Astrocyte of the cerebellum (primary cell): ENCODE measurements at regions not wholly inside any gene's neighbourhood (a gene's known extent, or its start where the extent isn't known, plus 50 kb on each side); places are given as distances from the start of the nearest gene placed in this dataset.
"Not testable (repeated sequence)": the region's sequence is repeated elsewhere in the genome, so short reads cannot be mapped to it uniquely, and the experiment has no call there.

ENCODE experiments used
- DNase-seq: peaks from one replicate; pipeline ENCODE4 v3.0.0-alpha.2; 2011; ENCODE audit warnings: low read depth
- H3K4me3 ChIP-seq: 2 replicates; pipeline ENCODE4 v1.5.1; 2011; ENCODE audit warnings: mild to moderate bottlenecking, low read depth, low read length, moderate library complexity
- in situ Hi-C: cut with HindIII; loops from 2 replicates; pipeline ENCODE4 v1.10.0; 2017; ENCODE audit warnings: low sequenced_read_pairs
- TF ChIP-seq, protein P1 (sequence below): IDR thresholded peaks from 2 replicates; pipeline ENCODE4 v1.5.1; 2012; ENCODE audit warnings: low read length, low read depth, moderate library complexity, mild to moderate bottlenecking; ENCODE audit errors: missing control alignments

DNA sequence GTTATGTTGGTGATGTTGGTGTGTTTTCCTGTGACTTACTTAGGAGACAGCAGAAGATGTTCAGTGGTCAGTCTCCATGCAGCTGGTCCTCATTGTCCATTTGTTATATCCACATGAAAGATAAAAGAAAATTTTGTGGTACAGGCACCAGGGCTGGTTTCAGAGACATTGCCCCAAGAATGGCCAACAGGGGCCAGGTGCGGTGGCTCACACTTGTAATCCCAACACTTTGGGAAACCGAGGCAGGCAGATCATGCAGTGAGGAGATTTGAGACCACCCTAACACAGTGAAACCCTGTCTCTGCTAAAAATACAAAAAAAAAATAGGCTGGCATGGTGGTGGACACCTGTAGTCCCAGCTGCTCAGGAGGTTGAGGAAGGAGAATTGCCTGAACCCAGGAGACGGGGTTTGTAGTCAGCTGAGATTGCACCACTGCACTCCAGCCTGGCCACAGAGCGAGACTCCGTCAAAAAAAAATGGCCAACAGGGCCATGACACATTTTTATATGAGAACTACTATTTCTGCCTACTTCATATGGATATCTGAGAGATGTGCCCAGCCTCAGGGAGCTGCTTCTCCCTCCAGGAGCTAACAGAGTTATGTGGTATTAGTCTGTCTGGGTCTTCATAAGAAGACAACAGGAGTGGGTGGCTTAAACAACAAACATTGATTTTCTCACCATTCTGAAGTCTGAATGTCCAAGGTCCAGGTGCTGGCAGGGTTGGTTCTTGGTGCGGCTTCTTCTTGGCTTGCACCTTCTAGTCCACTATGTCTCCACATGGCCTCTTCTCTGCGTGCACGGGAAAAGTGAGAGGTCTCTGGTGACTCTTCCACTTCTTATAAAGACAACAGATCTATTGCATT lies 821.7 kb downstream of the TMEM121 start:
- in situ Hi-C loops, result no loop called here

GRCh38 chr14:106348873-106349540 lies 822.6 kb downstream of the TMEM121 start:
- H3K4me3 ChIP-seq, DNase-seq, in situ Hi-C loops: not testable (repeated sequence)

More for the DNA sequence above, 821.7 kb downstream of the TMEM121 start:
- H3K4me3 ChIP-seq, result no peak overlapping the region
- TF ChIP-seq, protein P1, sequence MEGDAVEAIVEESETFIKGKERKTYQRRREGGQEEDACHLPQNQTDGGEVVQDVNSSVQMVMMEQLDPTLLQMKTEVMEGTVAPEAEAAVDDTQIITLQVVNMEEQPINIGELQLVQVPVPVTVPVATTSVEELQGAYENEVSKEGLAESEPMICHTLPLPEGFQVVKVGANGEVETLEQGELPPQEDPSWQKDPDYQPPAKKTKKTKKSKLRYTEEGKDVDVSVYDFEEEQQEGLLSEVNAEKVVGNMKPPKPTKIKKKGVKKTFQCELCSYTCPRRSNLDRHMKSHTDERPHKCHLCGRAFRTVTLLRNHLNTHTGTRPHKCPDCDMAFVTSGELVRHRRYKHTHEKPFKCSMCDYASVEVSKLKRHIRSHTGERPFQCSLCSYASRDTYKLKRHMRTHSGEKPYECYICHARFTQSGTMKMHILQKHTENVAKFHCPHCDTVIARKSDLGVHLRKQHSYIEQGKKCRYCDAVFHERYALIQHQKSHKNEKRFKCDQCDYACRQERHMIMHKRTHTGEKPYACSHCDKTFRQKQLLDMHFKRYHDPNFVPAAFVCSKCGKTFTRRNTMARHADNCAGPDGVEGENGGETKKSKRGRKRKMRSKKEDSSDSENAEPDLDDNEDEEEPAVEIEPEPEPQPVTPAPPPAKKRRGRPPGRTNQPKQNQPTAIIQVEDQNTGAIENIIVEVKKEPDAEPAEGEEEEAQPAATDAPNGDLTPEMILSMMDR, result no peak
- no peak for DNase-seq

DNA sequence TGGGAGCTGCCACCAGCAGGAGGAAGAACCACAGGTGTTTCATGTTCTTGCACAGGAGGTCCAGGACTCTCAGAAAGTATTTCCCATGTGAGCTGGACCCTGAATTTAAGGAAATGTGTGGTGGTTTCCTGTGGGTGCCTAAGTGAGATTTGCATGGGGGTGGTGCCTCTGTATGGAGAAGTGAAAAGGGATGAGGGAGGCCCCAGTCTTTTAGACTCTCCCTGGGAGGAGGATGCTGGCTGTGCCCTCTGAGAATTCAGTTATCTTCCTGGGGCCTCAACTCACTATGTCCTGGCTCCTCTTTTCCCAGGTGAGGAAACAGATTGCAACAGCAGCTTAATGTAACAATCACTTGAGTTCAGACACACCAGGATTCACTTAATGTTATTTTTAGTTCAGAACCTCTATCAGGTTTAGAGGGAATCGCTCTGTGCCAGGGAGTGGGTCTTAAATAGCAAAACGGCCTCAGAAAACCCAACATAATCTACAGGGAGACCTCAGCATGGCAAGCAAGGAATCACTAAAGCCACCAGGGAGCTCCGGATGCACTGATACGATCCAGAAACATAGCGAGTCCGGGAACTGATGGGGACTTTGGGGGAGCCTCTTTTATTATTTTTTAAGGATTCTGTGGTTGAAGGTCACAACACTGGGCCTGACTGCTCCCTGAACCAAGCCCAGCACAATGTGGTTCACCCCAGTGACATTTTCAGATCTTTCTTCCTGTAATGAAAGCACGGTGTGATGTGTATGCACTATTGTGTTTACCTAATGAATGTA lies 823.5 kb downstream of the TMEM121 start:
- in situ Hi-C loops, DNase-seq, H3K4me3 ChIP-seq: not testable (repeated sequence)

- H3K4me3 ChIP-seq, in situ Hi-C loops, DNase-seq: not testable (repeated sequence)
Measured at GRCh38 chr14:106355007-106355791, 828.8 kb downstream of the TMEM121 start.

DNA sequence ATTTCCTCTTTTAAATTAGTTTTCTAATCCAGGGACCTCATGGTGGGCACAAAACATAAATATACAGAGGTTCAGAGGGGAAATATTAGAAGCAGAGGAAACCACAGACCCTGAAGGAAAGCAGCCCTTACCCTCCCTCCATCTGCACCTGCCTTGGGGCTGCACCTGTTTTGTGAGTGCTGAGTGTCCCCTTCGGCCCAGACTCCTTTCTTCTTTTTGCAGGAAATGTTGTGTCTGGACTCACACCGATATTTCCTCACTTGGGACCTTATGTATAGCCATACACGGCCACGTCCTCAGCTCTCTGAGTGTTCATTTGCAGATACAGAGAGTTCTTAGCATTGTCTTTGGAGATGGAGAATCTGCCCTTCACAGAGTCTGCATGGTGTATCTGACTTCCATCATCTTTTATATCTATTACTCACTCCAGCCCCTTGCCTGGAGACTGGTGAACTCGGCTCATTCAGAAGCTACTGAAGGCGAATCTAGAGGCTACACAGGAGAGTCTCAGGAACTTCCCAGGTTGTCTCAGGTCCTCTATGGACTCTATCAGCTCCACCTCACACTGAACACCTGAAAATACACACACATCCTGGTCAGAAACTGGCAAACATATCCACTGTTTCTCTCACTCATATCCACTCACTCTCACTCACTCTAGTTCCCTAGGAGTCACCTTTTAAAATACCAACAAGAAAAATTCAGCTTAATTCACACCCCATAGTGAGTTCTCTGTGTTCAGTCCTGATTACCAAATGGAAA lies 829.7 kb downstream of the TMEM121 start:
- H3K4me3 ChIP-seq, in situ Hi-C loops, DNase-seq: not testable (repeated sequence)

- DNase-seq, H3K4me3 ChIP-seq, in situ Hi-C loops: not testable (repeated sequence)
Measured at GRCh38 chr14:106356643-106356930, 830.2 kb downstream of the TMEM121 start.

DNA sequence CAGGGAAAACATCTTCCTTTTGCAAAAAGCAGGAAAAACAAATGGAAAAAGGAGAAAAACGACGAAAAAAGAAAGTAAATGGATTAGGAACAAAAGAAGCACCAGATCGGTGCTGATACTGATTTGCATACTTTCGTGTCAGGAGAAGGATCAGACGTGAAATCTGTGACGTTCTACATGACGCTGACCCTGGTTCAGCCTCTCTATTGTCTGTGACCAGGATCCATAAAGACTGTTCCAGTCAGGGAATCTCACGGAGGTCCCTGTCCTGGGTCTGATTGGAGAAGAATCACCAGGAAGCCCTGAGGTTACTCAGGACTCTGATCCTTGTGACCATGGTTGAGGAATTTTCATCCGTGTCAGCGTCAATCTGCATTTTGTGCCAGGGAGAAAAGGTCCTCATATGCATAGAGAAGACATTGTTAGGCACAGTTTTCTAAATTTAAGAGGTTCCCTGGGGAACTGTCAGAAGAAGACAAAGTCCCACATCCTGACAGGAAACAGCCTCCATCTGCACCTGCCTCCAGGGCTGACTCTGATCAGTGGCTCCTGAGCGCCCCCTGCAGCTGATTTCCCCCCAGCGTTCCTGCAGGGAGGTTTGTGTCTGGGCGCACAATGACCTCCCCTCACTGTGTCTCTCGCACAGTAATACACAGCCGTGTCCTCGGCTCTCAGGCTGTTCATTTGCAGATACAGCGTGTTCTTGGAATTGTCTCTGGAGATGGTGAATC lies 832.9 kb downstream of the TMEM121 start:
- H3K4me3 ChIP-seq, DNase-seq, in situ Hi-C loops: not testable (repeated sequence)

DNA sequence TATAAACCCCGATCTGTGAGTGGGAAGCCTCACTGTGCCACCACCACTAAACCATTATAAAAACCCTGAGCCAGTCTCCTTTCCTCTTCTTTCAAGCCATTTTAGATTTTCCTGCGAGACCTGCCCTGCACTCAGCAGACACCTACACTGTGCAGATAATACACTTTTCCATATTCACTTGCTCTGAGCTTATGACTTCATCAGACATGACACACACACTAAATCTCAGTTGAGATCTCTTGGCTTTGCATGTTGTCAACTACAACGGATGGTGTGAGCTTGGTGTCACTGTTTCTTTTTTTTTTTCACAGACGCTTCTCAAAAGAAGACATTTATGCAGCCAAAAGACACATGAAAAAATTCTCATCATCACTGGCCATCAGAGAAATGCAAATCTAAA lies 839.0 kb downstream of the TMEM121 start:
- DNase-seq, in situ Hi-C loops, H3K4me3 ChIP-seq: not testable (repeated sequence)

DNA sequence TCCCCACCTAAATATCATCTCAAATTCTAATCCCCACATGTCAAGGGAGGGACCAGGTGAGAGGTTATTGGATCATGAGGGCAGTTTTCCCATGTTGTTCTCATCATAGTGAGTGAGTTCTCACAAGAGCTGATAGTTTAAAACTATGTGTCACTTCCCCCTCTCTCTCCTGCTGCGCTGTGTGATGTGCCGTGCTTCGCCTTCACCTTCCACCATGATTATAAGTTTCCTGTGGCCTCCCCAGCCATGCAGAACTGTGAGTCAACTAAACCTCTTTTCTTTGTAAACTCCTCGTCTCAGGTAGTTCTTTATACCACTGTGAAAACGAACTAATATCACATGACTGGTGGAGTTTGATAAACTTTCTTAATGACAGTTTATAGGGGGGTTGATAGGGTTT lies 839.5 kb downstream of the TMEM121 start:
- DNase-seq, in situ Hi-C loops: not testable (repeated sequence)

GRCh38 chr14:106366971-106367370 lies 840.6 kb downstream of the TMEM121 start:
- in situ Hi-C loops, H3K4me3 ChIP-seq, DNase-seq: not testable (repeated sequence)

More for the DNA sequence above, 839.5 kb downstream of the TMEM121 start:
- H3K4me3 ChIP-seq, result not testable (repeated sequence)

- DNase-seq, H3K4me3 ChIP-seq, in situ Hi-C loops: not testable (repeated sequence)
Measured at GRCh38 chr14:106369456-106369855, 843.1 kb downstream of the TMEM121 start.
